GM23248 (cell line): ENCODE measurements at regions not wholly inside any gene's neighbourhood (a gene's known extent, or its start where the extent isn't known, plus 50 kb on each side); places are given as distances from the start of the nearest gene placed in this dataset.

ENCODE experiments used
- EZH2 ChIP-seq: fragments of 200-600 bp; sonication (generic); IDR thresholded peaks from 2 replicates; pipeline ENCODE4 v1.6.1; 2018; ENCODE audit warnings: antibody characterized with exemption, mild to moderate bottlenecking; ENCODE audit not compliant: insufficient read depth, poor library complexity, severe bottlenecking
- EZH2phosphoT487 ChIP-seq: fragments of 200-600 bp; sonication (generic); IDR thresholded peaks from 2 replicates; pipeline ENCODE4 v1.6.1; 2018; ENCODE audit warnings: antibody characterized with exemption, moderate library complexity, mild to moderate bottlenecking, low read depth; ENCODE audit not compliant: insufficient read depth

DNA sequence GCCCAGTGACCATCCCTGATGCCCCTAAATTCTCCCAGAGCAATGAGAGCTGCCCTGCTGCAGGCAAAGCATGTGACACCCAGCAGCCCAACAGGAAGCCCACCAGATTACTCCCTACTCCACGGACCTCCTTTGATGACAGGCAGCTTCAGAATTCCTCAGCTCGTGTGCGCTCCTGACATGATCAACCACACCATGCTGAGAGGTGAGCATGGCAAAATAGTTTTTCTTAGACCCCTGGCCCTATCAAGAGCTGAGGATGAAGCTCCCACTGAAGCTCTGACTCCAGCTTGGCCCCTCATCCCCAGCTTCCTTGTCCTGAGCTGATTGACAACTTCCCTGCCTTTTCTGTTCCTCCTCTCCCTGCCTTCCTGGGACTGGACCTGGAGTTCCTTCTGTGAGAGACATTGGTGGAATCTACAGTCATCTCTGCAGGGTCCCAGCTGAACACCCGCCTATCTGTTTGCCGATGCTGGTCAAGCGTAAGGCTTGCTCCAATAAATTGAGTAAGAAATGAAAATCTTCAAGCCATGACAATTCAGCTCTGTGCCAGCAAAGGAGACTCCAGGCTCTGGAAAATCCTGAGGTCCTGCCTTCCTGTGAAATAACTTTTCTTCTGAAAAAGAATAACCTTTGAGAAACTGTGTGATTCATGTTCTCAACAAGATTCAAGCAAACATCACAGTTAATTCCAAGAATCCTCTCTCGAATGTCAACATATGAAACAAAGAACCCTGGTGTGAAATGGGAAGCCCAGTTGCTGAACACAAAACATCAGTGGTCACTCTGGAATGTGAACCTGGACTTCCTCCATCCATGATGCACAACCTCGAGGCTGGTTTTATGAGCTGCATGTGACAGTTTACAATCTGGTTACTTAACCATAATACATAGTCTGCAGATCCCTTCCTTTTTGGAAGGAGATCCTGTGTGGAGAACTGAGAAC, 201.1 kb downstream of the SPP2 start:
- TF ChIP-seq EZH2: no peak
- 0 out of 2 replicates have a peak, but pooled peaks have one; percentile 74 for TF ChIP-seq EZH2phosphoT487
